ENCODE measurements at regions not wholly inside any gene's neighbourhood (a gene's known extent, or its start where the extent isn't known, plus 50 kb on each side); places are given as distances from the start of the nearest gene placed in this dataset.

DNA sequence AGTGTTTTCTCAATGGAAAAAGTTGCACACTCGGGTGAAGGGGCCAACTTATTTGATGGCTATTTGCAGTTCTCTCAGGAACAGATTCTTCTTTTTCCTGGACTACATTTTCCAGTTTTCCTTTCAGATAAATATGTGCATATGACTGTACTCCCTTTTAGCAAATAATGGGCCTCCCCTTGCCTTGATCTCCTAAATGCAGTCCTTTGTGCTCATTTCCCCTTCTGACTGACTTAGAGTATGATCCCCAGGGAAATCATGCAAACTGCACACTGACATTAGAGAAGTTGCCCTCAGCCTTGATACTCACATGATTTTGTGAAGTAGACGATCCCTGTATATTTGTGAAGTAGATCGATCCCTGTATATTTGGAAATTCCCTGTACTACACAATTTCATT is 492.9 kb upstream of the NOVA1 start:
- no peak for DNase-seq (ENCODE audit: low read depth)

DNA sequence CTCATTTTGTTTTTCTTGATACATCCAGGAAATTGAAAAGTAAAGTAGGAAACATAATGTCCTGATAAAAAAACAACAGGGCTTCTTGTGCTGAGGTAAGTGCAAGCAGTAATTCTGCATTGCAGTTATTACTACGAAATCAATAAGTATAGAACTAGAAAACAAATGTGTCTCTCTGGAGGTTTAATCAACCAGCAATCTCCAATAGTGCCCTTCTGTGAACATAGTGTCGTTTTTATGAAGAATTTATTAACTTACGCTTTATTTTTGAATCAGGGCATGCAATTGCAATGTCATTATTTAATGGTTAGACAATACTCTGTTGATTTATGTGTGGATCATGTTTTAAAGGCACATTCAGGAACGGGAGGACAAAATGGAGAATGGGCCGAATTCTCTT is 494.1 kb upstream of the NOVA1 start:
- DNase-seq (ENCODE audit: low read depth) = no peak

DNA sequence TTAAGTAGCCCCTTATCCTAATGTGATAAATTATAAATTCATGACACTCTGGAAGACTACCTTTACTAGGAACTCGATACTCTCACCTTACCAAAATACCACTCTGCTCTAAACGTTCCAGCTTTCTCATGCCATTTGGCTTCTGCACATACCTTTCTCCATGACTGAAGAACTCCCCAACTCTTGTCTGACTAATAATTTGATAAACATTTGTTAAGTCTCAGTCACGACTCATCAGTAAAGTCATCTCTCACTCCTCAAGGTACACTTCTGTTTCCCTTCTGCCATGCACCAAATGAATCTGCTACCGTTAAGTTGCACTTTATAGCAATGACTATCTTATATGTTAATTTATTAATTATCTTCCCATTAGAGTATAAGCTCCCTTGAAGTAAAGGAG is 498.3 kb upstream of the NOVA1 start:
- DNase-seq (ENCODE audit: low read depth) = peak; percentile 35

GRCh38 chr14:27098451-27098850 is 500.6 kb upstream of the NOVA1 start:
- no peak for DNase-seq (ENCODE audit: low read depth)

GRCh38 chr14:27114180-27114579 is 516.3 kb upstream of the NOVA1 start:
- DNase-seq (ENCODE audit: low read depth) = no peak

- no peak for DNase-seq (ENCODE audit: low read depth)
Observed at GRCh38 chr14:27123162-27123561, 525.3 kb upstream of the NOVA1 start.

GRCh38 chr14:27127838-27128237 is 530.0 kb upstream of the NOVA1 start:
- DNase-seq (ENCODE audit: low read depth) = no peak

DNA sequence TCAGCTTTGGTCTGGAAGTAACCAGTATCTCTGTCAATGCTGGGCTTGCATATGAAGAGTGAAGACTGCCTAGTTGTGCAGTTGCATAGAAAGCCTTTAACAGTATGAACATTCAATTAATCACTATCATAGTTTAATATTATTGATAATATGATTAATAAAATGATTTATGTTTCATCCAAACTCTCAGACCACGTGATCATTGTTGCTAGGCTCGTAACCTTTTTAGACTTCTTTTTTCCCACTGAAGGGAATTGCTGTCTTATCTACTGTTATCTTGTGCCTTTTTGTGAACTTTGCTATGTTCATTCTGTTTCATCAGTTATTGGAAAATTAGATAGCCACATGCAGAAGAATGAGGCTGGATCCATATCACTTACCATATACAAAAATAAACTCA is 536.4 kb upstream of the NOVA1 start:
- DNase-seq (ENCODE audit: low read depth) = no peak

GRCh38 chr14:27145170-27145569 is 547.3 kb upstream of the NOVA1 start:
- no peak for DNase-seq (ENCODE audit: low read depth)

DNA sequence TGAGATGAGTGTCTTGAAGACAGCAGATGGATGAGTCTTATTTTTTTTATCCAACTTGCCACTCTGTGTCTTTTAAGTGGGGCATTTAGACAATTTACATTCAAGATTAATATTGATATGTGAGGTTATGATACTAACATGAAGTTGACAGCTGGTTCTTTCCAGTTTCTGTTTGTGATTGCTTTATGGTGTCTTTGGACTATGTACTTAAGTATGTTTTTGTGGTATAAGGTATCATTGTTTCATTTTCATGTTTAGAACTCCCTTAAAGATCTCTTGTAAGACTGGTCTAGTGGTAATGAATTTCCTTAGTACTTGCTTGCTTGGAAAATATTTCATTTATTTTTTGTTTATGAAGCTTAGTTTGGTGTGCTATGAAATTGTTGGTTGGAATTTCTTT is 550.3 kb upstream of the NOVA1 start:
- DNase-seq (ENCODE audit: low read depth) = no peak

- DNase-seq (ENCODE audit: low read depth) = no peak
Observed at GRCh38 chr14:27164139-27164538, 566.3 kb upstream of the NOVA1 start.

GRCh38 chr14:27175489-27175888 is 577.7 kb upstream of the NOVA1 start:
- DNase-seq (ENCODE audit: low read depth) = no peak

- no peak for DNase-seq (ENCODE audit: low read depth)
Observed at GRCh38 chr14:27181333-27181732, 583.5 kb upstream of the NOVA1 start.

DNA sequence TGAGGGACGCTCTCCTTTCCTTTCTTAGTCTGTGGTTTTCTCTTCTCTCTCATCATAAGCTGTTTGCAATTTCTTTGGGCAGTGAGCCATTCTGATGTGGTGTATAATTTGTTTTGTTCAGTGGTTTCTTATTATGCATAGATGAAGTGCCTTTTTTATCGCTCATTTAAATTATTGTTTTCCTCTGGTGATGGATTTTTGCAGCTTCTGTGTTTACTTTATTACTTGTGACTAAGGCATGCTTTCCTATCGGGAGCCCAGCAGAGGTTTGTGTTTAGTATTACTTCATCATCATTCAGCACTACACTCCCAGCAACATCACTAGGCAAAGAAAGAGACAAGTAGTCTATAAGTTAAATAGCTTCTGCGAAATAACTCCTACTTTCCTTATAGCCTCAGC is 586.6 kb upstream of the NOVA1 start:
- DNase-seq (ENCODE audit: low read depth) = peak; percentile 58

- no peak for DNase-seq (ENCODE audit: low read depth)
Observed at GRCh38 chr14:27186048-27186447, 588.2 kb upstream of the NOVA1 start.

DNA sequence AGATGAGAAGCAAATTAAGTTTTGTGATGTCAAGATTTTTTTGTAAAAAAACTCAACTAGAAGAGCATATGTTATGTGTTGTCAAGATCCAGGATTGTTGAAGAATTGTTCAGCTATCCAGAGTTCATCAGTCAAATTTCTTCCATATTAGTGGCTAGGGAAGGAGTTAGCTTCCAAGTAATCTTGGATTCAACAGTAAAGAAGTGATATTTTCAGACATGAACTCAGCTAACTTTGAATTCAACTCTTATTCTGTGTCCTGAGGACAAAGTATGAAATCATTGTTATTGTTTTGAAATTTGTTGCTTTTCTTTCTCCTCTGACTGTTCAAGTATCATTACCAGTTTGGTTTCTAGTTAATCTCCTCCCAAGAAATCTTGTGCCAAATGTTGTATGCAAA is 589.3 kb upstream of the NOVA1 start:
- no peak for DNase-seq (ENCODE audit: low read depth)

- DNase-seq (ENCODE audit: low read depth) = no peak
Observed at GRCh38 chr14:27190296-27190695, 592.5 kb upstream of the NOVA1 start.

- DNase-seq (ENCODE audit: low read depth) = no peak
Observed at GRCh38 chr14:27199272-27199671, 601.4 kb upstream of the NOVA1 start.

GRCh38 chr14:27205036-27205435 is 607.2 kb upstream of the NOVA1 start:
- no peak for DNase-seq (ENCODE audit: low read depth)

- no peak for DNase-seq (ENCODE audit: low read depth)
Observed at GRCh38 chr14:27211741-27212140, 613.9 kb upstream of the NOVA1 start.

DNA sequence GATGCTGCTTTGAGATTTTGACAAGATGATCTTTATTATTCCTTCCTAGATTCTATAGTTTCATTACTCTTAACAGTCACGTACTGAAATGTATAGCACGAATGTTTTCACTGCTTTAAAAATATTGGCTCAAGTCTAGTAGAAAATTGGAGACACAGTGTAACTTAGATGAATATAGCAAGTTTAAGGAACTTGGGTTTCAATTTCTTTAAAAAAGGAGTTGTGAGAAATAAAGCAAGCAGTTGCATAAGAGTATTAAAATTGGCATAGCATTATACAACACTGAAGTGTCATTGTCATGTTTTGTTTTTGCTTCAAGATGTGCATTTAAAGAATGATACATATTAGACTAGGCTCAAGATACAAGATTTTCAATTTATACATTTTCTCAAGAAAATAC is 624.8 kb upstream of the NOVA1 start:
- no peak for DNase-seq (ENCODE audit: low read depth)

GRCh38 chr14:27223906-27224305 is 626.1 kb upstream of the NOVA1 start:
- DNase-seq (ENCODE audit: low read depth) = no peak

DNA sequence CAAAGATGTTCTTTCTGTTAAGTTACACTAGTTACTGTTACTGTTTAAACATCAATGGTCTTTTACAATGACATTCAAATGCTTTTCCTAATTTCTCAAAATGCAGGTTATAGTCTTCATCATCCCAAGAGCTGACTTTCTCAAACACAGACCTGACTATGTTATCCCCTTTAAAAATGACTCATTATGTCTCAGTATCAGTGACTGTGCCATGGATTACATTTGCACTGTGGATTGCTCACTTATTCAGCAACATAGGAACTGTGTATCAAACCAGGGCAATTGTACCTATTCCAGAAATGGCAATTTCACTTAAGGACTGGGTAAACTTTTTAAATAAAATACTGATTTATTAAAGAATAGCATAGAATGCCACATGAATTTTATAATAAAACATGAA is 630.2 kb upstream of the NOVA1 start:
- DNase-seq (ENCODE audit: low read depth) = peak; percentile 18

DNA sequence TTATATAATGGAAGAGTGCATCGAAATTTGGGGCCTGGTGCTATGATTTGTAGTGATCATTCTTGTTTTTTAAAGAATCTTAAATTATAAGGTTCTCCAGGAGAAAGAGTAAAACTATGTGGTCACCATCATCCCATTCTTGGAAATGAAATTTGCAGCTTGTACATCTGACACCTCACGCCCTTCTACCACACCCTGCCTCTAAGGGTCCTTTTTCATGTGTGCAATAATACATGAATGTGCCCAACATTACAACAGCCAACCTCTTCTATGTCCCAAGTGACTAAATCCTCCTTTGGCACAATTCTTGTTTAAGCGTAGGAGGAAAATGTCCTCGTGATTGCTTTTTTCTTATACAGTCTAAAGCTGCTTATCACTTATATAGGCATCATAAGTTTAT is 636.5 kb upstream of the NOVA1 start:
- DNase-seq (ENCODE audit: low read depth) = no peak

GRCh38 chr14:27236601-27237000 is 638.8 kb upstream of the NOVA1 start:
- peak; percentile 96 for DNase-seq (ENCODE audit: low read depth)

Data from renal cortical epithelial cell (primary cell).